ENCODE measurements at regions not wholly inside any gene's neighbourhood (a gene's known extent, or its start where the extent isn't known, plus 50 kb on each side); places are given as distances from the start of the nearest gene placed in this dataset.
"Not testable (repeated sequence)": the region's sequence is repeated elsewhere in the genome, so short reads cannot be mapped to it uniquely, and the experiment has no call there.

- no peak for DNase-seq
These were observed 91.6 kb upstream of the TANK start for GRCh38 chr2:161068670-161069069.

GRCh38 chr2:161070693-161071479 lies 89.3 kb upstream of the TANK start:
- no peak for DNase-seq

DNA sequence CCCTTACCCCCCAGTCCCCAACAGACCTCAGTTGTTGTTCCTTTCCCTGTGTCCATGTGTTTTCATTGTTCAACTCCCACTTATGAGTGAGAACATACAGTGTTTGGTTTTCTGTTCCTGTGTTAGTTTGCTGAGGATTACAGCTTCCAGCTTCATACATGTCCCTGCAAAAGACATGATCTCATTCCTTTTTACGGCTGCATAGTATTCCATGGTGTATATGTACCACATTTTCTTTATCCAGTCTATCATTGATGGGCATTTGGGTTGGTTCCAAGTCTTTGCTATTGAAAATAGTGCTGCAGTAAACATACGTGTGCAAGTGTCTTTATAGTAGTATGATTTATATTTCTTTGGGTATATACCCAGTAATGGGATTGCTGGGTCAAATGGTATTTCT lies 87.8 kb upstream of the TANK start:
- not testable (repeated sequence) for DNase-seq

GRCh38 chr2:161075701-161076100 lies 84.5 kb upstream of the TANK start:
- DNase-seq: no peak

GRCh38 chr2:161076936-161077335 lies 83.3 kb upstream of the TANK start:
- no peak for DNase-seq

GRCh38 chr2:161077367-161078210 lies 82.6 kb upstream of the TANK start:
- no peak for DNase-seq

DNA sequence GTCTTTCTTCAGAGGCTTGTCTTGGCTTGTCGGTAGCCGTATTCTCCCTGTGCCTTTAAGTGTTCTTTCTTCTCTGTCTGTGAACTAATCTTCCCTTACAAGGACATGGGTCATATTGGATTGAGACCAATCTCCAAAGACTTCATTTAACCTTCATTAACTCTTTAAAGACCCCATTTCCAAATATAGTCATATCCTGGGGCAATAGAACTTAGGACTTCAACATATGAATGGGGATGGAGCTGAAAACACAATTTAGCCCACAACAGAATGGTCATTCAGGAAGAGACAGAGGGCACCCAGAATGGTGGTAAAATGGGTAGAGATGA lies 82.1 kb upstream of the TANK start:
- DNase-seq: no peak

- DNase-seq: no peak
These were observed 75.1 kb upstream of the TANK start for GRCh38 chr2:161085149-161085548.

DNA sequence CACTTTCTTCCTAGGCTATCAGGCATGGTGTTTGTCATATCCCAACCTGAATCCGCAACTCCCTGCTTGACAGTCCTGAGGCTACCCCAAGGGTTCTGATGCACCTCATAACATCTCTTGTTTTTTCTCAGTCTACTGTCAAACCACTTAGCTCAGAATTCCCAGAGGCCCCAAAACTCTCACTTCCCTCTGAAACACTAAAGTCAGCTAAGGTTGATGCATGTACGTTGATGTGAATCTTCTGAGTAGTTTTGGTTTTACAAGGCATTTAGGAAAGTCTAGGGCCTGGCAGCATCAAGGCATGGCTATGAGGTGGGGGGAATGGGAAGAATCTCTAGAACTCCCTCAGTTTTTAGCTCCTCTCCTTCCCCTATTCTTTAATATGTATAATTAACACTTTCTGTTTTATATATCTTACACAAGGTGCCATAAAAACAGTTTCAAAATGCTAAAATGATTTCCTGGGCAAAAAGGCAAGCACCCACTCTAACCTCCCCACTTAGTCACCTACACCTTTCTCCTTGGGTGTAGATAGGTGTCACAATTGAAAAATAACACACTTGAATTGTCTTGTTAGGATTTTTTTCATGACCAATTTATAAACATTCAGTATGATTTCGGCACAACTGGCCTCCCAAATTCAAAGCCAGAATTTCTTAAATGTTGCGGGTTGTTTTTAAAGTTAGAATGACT lies 71.4 kb upstream of the TANK start:
- no peak for DNase-seq

- no peak for DNase-seq
These were observed 69.8 kb upstream of the TANK start for GRCh38 chr2:161090411-161090810.

DNA sequence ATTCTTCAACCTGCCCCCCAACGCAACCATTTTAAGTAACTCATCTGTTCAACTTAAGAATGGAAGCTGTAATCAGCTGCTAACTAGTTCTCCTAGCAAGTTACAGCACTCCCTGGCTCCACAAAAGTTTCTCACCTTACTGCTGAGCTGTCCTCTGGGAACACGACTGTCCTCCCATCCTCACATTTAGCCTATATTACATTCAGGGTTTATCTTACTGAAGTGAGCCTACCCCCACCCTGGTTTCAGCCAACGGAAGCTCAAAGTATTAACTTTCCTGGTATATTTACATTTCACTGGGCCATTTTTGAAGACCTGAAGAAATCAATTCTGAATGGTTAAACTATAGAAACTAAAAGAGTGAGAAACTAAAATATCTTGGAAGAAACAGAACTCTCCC lies 64.9 kb upstream of the TANK start:
- no peak for DNase-seq

DNA sequence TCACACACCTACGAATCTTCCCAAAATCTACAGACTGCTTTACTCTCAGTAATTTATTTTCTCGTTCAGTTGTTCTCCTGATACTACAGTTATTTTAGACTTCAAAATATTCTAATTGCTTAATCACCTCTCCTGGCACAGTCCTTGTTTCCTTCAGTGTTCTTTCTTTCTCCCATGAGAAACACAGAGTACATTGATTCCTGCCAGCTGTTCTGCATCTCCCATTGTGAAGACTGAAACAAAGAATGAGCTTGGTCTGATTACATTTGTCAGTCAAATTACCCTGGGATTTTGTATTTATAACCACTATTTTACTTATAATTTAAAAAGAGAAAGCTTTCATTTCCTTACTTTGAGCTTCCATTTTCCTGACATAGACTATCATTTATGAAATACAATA lies 63.9 kb upstream of the TANK start:
- no peak for DNase-seq

DNA sequence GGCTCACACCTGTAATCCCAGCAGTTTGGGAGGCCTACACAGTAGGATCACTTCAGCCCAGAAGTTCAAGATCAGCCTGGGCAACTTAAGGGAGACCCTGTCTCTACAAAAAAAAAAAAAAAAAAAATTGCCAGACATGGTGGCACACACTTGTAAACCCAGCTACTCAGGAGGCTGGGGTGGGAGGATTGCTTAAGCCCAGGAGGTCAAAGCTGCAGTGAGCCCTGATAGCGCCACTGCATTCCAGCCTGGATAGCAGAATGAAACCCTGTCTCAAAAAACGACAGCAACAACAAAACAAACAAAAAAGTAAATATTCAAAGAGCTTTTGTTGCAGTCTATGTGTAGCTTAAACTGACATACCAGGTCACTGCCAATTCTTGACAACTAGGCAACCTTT lies 63.1 kb upstream of the TANK start:
- DNase-seq: no peak

DNA sequence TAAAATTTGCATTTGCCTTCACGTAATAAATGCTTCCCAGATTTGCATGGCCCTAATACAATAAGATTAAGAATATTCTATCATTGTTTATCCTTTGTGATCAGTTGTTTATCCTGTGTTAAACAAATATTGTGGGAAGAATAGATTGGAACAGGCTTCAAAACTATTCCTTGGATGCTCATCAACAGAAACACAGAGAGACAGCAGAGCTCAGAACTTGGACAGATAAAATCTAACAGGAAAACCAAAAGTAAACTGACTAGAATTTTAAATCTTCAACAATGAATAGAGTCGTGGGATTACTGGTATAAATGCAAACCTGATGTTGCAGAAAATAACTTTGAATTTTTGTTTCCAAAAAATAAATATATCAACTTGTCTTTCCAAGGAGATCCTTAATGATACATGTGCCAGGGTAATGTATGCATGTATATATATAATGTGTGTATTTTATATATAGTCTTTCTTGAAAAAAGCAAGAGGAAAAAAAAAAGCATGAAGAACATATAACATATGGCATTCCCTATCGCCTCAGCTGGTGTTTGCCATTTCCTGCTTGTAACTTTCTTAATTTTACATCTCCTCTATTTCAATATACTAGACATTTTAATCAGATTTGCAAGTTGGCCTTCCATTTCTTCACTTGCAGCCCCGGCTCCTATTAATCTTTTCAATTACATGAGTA lies 59.9 kb upstream of the TANK start:
- DNase-seq: no peak

GRCh38 chr2:161101406-161101805 lies 58.8 kb upstream of the TANK start:
- DNase-seq: no peak

DNA sequence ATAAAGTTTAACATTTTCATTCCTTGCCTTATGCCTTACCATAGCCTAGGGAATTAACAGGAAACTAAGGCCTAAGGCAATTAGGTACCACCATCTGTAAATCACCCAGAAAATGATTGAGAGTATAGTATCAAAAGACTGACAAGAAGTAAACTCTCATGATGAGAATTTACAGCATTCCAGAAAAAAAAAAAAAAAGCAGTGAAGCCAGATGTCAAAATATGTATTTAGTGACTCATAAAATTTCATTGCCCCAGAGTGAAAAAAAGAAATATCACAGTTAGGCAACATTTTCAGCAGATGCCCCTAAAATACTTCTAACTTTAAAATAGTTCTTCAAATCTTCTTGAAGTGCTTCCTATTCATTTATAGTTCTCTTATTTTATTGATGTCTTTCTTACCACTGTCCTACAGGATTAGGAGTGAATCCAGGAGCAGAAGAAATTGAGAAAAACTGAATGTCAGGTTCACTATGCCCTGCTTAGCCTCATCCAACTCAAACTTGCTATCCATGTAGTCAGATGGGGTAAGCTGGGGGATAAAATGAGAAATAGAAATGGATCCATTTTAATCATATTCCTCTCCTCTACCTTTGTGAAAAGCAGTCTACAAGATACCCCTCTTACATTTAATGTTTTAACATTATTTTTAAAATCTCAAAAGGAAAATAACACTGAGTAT lies 57.3 kb upstream of the TANK start:
- no peak for DNase-seq

- DNase-seq: no peak
These were observed 56.8 kb upstream of the TANK start for GRCh38 chr2:161103451-161103831.

DNA sequence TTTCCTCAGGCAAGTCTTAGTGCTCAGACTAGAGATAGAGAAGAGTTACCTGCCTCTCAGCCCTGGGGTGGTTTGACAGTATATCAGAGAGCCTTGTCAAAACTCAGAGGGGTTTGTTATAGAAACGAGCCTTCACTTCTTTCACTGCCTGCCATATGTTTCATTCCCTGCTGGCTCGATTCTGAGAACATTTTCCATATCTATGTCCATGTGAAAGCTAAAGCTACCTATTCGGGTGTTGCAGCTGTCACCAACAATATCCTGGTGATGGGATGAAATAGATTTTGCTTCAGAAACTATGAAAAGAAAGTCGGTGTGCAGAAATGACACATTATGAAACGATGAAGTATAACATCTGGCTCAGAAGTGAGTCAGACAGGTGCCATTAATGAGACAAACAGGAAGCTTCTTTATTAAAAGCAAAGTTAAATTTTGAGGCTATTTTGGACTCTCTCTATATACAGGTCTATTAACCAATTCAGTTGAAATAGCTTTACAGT lies 56.1 kb upstream of the TANK start:
- no peak for DNase-seq

DNA sequence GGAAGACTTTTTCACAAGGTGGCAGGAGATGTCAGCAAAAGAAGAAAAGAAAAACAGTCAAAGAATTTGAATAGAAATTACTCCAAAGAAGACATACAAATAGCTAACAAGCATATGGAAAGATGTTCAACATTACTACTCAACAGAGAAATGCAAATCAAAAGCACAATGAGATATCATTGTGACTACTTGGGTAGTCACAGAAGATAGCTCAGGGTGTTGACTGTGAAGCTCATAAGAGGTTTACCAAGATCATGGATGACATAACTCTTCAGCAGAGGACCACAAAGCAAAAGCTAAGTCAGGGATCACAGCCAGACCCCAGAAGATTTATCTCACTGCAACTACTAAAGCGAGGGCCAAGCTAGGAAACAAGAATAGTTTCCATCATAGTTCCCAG lies 53.0 kb upstream of the TANK start:
- DNase-seq: no peak

Measured in left kidney (tissue), 1 donor.